GM12801 (cell line): ENCODE measurements at regions not wholly inside any gene's neighbourhood (a gene's known extent, or its start where the extent isn't known, plus 50 kb on each side); places are given as distances from the start of the nearest gene placed in this dataset.

Source experiments
- CTCF ChIP-seq: IDR thresholded peaks from one replicate; pipeline ENCODE4 v1.5.1; 2011; ENCODE audit warnings: control low read depth; ENCODE audit not compliant: insufficient read length; ENCODE audit errors: extremely low read depth

DNA sequence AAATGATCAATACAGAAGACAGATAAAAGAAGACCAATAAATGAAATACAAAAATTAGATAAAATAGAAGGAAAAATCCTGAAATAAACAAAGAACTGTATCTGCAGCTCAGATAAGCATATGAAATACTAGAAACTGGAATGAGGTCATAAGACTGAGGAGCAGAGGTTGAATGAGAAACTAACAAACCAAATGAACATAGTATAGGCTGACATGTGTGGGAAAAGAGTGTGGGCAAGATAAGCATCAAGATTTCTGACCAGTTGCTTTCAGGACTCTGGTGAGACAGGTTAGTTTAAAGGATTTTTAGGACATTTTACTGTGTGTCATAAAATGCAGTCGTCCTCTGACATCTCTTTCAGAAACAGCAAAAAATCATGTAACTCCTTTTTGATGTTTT lies 2073.2 kb upstream of the TENM3 start:
- no peak for TF ChIP-seq CTCF

- TF ChIP-seq CTCF, result no peak
Measured at GRCh38 chr4:180179146-180179545, 2064.1 kb upstream of the TENM3 start.

GRCh38 chr4:180189666-180190065 lies 2053.5 kb upstream of the TENM3 start:
- TF ChIP-seq CTCF, result no peak

GRCh38 chr4:180190382-180190781 lies 2052.8 kb upstream of the TENM3 start:
- no peak for TF ChIP-seq CTCF

DNA sequence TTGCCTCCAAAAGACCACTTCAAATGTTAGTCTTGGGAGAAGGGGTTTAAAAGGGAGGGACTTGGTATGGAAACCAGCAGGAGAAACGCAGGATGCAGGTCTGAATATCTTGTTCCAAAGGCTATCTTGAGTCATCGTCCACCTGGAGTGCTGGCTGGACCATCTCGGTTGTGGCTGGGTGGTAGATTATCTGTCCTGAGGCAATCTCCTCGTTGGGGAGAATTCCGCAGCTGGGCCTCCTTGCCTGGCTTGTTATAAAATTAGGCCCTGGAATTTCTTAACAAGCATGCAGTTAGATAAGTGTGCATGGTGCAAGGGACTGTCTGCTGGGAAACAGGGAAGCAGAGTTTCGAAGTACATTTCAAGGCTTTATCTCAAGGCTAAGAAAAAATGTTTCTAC lies 2045.7 kb upstream of the TENM3 start:
- TF ChIP-seq CTCF, result no peak

GRCh38 chr4:180203349-180203748 lies 2039.9 kb upstream of the TENM3 start:
- TF ChIP-seq CTCF, result no peak

- no peak for TF ChIP-seq CTCF
Measured at GRCh38 chr4:180205276-180205675, 2037.9 kb upstream of the TENM3 start.

DNA sequence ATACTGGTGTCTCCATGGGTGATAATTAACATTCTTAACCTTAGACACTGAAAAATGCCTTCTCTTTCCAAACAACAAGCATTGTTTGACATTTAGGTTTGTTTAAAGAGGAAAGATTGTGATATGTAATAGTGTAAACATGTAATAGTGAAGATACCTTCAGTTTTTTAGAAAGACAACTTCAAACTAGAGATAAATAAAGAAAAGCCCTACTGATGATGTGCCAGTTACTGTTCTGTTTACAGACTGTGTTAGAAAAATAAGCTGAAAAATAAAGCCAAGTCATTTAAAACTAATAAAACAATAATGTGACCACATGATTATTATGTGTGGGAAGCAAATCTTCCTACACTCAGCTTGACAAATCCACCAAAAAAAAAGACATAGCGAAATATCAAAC lies 2035.3 kb upstream of the TENM3 start:
- TF ChIP-seq CTCF, result no peak
